ENCODE measurements at regions not wholly inside any gene's neighbourhood (a gene's known extent, or its start where the extent isn't known, plus 50 kb on each side); places are given as distances from the start of the nearest gene placed in this dataset.
A peak's percentile ranks its signal among the peaks of the same experiment; 100 is the strongest.

DNA sequence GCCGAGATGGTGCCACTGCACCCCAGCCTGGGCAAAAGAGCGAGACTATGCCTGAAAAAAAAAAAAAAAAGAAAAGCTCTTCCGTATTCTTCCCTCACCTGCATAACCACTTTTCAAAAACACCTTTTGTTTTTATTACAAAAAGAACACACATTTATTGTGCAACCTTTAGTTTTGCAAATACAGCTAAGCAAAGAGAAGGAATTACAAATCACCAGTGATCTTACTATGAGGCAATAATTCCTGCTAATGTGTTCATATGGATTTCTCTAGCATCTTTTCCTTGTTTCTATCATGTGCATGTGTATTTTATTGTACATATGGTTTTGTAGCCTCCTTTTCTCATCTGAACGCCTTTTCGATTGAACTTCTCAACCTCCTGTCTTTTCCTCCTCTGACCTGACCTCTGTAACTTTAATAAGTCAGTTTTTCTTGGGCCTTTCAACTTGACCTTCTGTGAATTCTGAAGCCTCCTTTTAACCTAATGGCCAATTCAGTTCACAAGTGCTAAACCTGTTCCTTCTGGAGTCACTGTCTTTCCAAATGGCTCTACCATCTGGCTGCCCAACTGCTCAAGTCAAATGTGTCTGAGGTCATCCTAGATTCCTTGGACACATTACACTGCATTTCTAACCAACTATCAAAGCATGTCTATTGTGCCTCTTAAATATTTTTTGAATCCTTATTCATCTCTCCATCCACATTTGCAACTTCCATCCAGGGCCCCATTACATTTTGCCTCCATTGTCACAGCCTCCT, 59.1 kb upstream of the DAPL1 start (continued):
- TF ChIP-seq ZNF33B (CRISPR knock-in tag; IDR thresholded peaks at IDR 0.05) = no peak
- TF ChIP-seq PHF21A (CRISPR knock-in tag; IDR thresholded peaks at IDR 0.05) = no peak
- TF ChIP-seq YEATS2 (CRISPR knock-in tag; IDR thresholded peaks at IDR 0.05; ENCODE audit: borderline replicate concordance) = no peak
- TF ChIP-seq, protein P1, sequence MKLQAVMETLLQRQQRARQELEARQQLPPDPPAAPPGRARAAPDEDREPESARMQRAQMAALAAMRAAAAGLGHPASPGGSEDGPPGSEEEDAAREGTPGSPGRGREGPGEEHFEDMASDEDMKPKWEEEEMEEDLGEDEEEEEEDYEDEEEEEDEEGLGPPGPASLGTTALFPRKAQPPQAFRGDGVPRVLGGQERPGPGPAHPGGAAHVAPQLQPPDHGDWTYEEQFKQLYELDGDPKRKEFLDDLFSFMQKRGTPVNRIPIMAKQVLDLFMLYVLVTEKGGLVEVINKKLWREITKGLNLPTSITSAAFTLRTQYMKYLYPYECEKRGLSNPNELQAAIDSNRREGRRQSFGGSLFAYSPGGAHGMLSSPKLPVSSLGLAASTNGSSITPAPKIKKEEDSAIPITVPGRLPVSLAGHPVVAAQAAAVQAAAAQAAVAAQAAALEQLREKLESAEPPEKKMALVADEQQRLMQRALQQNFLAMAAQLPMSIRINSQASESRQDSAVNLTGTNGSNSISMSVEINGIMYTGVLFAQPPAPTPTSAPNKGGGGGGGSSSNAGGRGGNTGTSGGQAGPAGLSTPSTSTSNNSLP (IDR thresholded peaks at IDR 0.05; ENCODE audit: low read depth, low read length) = 0 out of 2 replicates have a peak, but pooled peaks have one; percentile 52
- no peak for TF ChIP-seq ZNF263 (CRISPR knock-in tag; IDR thresholded peaks at IDR 0.05)
- TF ChIP-seq, protein P2, sequence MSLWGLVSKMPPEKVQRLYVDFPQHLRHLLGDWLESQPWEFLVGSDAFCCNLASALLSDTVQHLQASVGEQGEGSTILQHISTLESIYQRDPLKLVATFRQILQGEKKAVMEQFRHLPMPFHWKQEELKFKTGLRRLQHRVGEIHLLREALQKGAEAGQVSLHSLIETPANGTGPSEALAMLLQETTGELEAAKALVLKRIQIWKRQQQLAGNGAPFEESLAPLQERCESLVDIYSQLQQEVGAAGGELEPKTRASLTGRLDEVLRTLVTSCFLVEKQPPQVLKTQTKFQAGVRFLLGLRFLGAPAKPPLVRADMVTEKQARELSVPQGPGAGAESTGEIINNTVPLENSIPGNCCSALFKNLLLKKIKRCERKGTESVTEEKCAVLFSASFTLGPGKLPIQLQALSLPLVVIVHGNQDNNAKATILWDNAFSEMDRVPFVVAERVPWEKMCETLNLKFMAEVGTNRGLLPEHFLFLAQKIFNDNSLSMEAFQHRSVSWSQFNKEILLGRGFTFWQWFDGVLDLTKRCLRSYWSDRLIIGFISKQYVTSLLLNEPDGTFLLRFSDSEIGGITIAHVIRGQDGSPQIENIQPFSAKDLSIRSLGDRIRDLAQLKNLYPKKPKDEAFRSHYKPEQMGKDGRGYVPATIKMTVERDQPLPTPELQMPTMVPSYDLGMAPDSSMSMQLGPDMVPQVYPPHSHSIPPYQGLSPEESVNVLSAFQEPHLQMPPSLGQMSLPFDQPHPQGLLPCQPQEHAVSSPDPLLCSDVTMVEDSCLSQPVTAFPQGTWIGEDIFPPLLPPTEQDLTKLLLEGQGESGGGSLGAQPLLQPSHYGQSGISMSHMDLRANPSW (CRISPR knock-in tag; IDR thresholded peaks at IDR 0.05; ENCODE audit: borderline replicate concordance) = no peak
- no peak for TF ChIP-seq ZNF484 (CRISPR knock-in tag; IDR thresholded peaks at IDR 0.05; ENCODE audit: borderline replicate concordance, low read depth)
- TF ChIP-seq USF2 (IDR thresholded peaks at IDR 0.05; ENCODE audit: low read depth, low read length) = no peak
- TF ChIP-seq USF2 (CRISPR knock-in tag; IDR thresholded peaks at IDR 0.05; ENCODE audit: borderline replicate concordance) = no peak
- no peak for TF ChIP-seq CAMTA2 (CRISPR knock-in tag; IDR thresholded peaks at IDR 0.05; ENCODE audit: borderline replicate concordance)
- TF ChIP-seq, protein P3, sequence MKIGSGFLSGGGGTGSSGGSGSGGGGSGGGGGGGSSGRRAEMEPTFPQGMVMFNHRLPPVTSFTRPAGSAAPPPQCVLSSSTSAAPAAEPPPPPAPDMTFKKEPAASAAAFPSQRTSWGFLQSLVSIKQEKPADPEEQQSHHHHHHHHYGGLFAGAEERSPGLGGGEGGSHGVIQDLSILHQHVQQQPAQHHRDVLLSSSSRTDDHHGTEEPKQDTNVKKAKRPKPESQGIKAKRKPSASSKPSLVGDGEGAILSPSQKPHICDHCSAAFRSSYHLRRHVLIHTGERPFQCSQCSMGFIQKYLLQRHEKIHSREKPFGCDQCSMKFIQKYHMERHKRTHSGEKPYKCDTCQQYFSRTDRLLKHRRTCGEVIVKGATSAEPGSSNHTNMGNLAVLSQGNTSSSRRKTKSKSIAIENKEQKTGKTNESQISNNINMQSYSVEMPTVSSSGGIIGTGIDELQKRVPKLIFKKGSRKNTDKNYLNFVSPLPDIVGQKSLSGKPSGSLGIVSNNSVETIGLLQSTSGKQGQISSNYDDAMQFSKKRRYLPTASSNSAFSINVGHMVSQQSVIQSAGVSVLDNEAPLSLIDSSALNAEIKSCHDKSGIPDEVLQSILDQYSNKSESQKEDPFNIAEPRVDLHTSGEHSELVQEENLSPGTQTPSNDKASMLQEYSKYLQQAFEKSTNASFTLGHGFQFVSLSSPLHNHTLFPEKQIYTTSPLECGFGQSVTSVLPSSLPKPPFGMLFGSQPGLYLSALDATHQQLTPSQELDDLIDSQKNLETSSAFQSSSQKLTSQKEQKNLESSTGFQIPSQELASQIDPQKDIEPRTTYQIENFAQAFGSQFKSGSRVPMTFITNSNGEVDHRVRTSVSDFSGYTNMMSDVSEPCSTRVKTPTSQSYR (CRISPR knock-in tag; IDR thresholded peaks at IDR 0.05; ENCODE audit: borderline replicate concordance) = no peak
- peak; percentile 53; the same call in 1 of the 2 replicates for TF ChIP-seq FOXA3 (CRISPR knock-in tag; IDR thresholded peaks at IDR 0.05)
- no peak for TF ChIP-seq BRF2 (CRISPR knock-in tag; IDR thresholded peaks at IDR 0.05)
- no peak for TF ChIP-seq EEA1 (CRISPR knock-in tag; IDR thresholded peaks at IDR 0.05; ENCODE audit: borderline replicate concordance)
- no peak for TF ChIP-seq HDAC2 (CRISPR knock-in tag; IDR thresholded peaks at IDR 0.05)
